Stomach (tissue), 4 donors: ENCODE measurements at regions not wholly inside any gene's neighbourhood (a gene's known extent, or its start where the extent isn't known, plus 50 kb on each side); places are given as distances from the start of the nearest gene placed in this dataset.
"Not testable (repeated sequence)": the region's sequence is repeated elsewhere in the genome, so short reads cannot be mapped to it uniquely, and the experiment has no call there.

Experiments
- CTCF ChIP-seq, 7 experiments: fragments of 450-650 bp in 4 of 7; fragments of 200-600 bp in 3 of 7; sonication (generic) in 3 of 7; IDR thresholded peaks; one replicate each; pipeline ENCODE4 v1.5.1; 2016 to 2019; ENCODE audit warnings: antibody characterized with exemption in 7 of 7, control low read depth in 2 of 7, mild to moderate bottlenecking in 1 of 7
- EP300 ChIP-seq: sonication (generic); formaldehyde crosslinking; IDR thresholded peaks from one replicate; pipeline ENCODE4 v1.6.1; 2017; ENCODE audit warnings: antibody characterized with exemption

GRCh38 chr18:15003636-15004269 lies 255.8 kb downstream of the ANKRD30B start:
- TF ChIP-seq CTCF (IDR thresholded peaks at IDR 0.05); EP300: not testable (repeated sequence)
